Neural cell (in vitro differentiated cells): ENCODE measurements at regions not wholly inside any gene's neighbourhood (a gene's known extent, or its start where the extent isn't known, plus 50 kb on each side); places are given as distances from the start of the nearest gene placed in this dataset.

Source experiments
- H2AFZ ChIP-seq: fragments of 200-600, 300-800 bp; sonication (generic), shearing (Covaris generic); 2 replicates; pipeline ENCODE4 v1.6.0; 2014; ENCODE audit warnings: low read depth, mild to moderate bottlenecking, antibody characterized with exemption, low read length, moderate library complexity
- H3F3A ChIP-seq: fragments of 200-600 bp; shearing (Covaris generic); 2 replicates; pipeline ENCODE4 v1.6.1; 2016; ENCODE audit warnings: mild to moderate bottlenecking, moderate library complexity, mixed read lengths, antibody characterized with exemption, low read length; ENCODE audit not compliant: insufficient read depth, poor library complexity, severe bottlenecking
- H3K27ac ChIP-seq: fragments of 200-600, 300-800 bp; sonication (generic), shearing (Covaris generic); 2 replicates; pipeline ENCODE4 v1.5.1; 2014; ENCODE audit warnings: mild to moderate bottlenecking, low read length, moderate library complexity
- H3K27me3 ChIP-seq: fragments of 300-800, 200-600 bp; sonication (generic), shearing (Covaris generic); 2 replicates; pipeline ENCODE4 v1.6.0; 2014; ENCODE audit warnings: mild to moderate bottlenecking, low read depth, low read length, moderate library complexity; ENCODE audit not compliant: insufficient read depth
- H3K36me3 ChIP-seq: fragments of 300-800, 200-600 bp; sonication (generic), shearing (Covaris generic); 2 replicates; pipeline ENCODE4 v1.5.1; 2014; ENCODE audit warnings: mild to moderate bottlenecking, antibody characterized with exemption, low read length, moderate library complexity; ENCODE audit not compliant: insufficient read depth
- H3K4me2 ChIP-seq: fragments of 300-800, 200-600 bp; sonication (generic), shearing (Covaris generic); 2 replicates; pipeline ENCODE4 v1.6.0; 2014; ENCODE audit warnings: mild to moderate bottlenecking, low read length
- H3K4me3 ChIP-seq: fragments of 300-800, 200-600 bp; sonication (generic), shearing (Covaris generic); 2 replicates; pipeline ENCODE4 v1.5.1; 2014; ENCODE audit warnings: mild to moderate bottlenecking, low read length, moderate library complexity
- H3K79me2 ChIP-seq: fragments of 200-600 bp; shearing (Covaris generic); replicated peaks from 2 replicates; pipeline ENCODE4 v1.6.0; 2014; ENCODE audit warnings: mild to moderate bottlenecking, low read length, moderate library complexity; ENCODE audit not compliant: insufficient read depth
- H3K9ac ChIP-seq: fragments of 300-800, 200-600 bp; sonication (generic), shearing (Covaris generic); 2 replicates; pipeline ENCODE4 v1.6.1; 2016; ENCODE audit warnings: mild to moderate bottlenecking, low read length, mixed read lengths
- H3K9me2 ChIP-seq: fragments of 200-600 bp; shearing (Covaris generic); 2 replicates; pipeline ENCODE4 v1.6.1; 2016; ENCODE audit warnings: mild to moderate bottlenecking, low read length, mixed read lengths; ENCODE audit not compliant: insufficient read depth
- H3K9me3 ChIP-seq: fragments of 200-600, 300-800 bp; sonication (generic), shearing (Covaris generic); 2 replicates; pipeline ENCODE4 v1.6.1; 2016; ENCODE audit warnings: mild to moderate bottlenecking, mixed run types, low read length, moderate library complexity, mixed read lengths
- H4K20me1 ChIP-seq: fragments of 200-600 bp; shearing (Covaris generic); 2 replicates; pipeline ENCODE4 v1.6.1; 2016; ENCODE audit warnings: mild to moderate bottlenecking, mixed run types; ENCODE audit not compliant: insufficient read depth
- CTCF ChIP-seq: fragments of 450-650 bp; IDR thresholded peaks from 2 replicates; pipeline ENCODE4 v1.5.1; 2014; ENCODE audit warnings: antibody characterized with exemption, mild to moderate bottlenecking, moderate library complexity; ENCODE audit not compliant: poor library complexity, severe bottlenecking
- EP300 ChIP-seq: fragments of 450-650 bp; conservative IDR thresholded peaks from 2 replicates; pipeline ENCODE4 v1.6.1; 2014; ENCODE audit warnings: antibody characterized with exemption, mild to moderate bottlenecking, moderate library complexity; ENCODE audit not compliant: poor library complexity, severe bottlenecking
- POLR2AphosphoS5 ChIP-seq: IDR thresholded peaks from 2 replicates; pipeline ENCODE4 v1.6.1; 2012
- SMC3 ChIP-seq: fragments of 450-650 bp; conservative IDR thresholded peaks from 2 replicates; pipeline ENCODE4 v1.6.1; 2014; ENCODE audit warnings: antibody characterized with exemption, mild to moderate bottlenecking, moderate library complexity; ENCODE audit not compliant: poor library complexity

- Histone ChIP-seq H3K4me3 (no peak overlapping the region), H4K20me1 (no peaks in the 10 kb centered on the region), H3K27me3 (no peaks in the 10 kb centered on the region), H3K79me2 (no peaks in the 10 kb centered on the region), H3K27ac (no peak overlapping the region), H3F3A (no peaks in the 10 kb centered on the region), H3K4me2 (no peak overlapping the region), H3K36me3 (no peaks in the 10 kb centered on the region), H3K9me2 (no peaks in the 10 kb centered on the region), H2AFZ (no peak overlapping the region), H3K9ac (peak overlapping the region; percentile 16), H3K9me3 (no peaks in the 10 kb centered on the region)
- TF ChIP-seq SMC3 = no peak
- TF ChIP-seq EP300 = no peak
- TF ChIP-seq CTCF = no peak
Measured at GRCh38 chrX:68892651-68893050, 63.8 kb downstream of the EFNB1 start.

GRCh38 chrX:68892134-68892533 is 63.3 kb downstream of the EFNB1 start:
- H3K9ac ChIP-seq = peak overlapping the region; percentile 16
- no peak overlapping the region for H3K4me3 ChIP-seq
- H3K27me3 ChIP-seq = no peaks in the 10 kb centered on the region
- H3K4me2 ChIP-seq = no peak overlapping the region
- H2AFZ ChIP-seq = no peak overlapping the region
- H3K9me3 ChIP-seq = no peaks in the 10 kb centered on the region
- no peaks in the 10 kb centered on the region for H3F3A ChIP-seq
- no peaks in the 10 kb centered on the region for H3K9me2 ChIP-seq
- TF ChIP-seq SMC3 = no peak
- TF ChIP-seq POLR2AphosphoS5 = no peak
- no peaks in the 10 kb centered on the region for H3K36me3 ChIP-seq
- no peak overlapping the region for H3K27ac ChIP-seq
- no peaks in the 10 kb centered on the region for H4K20me1 ChIP-seq
- no peaks in the 10 kb centered on the region for H3K79me2 ChIP-seq
